ENCODE measurements at regions not wholly inside any gene's neighbourhood (a gene's known extent, or its start where the extent isn't known, plus 50 kb on each side); places are given as distances from the start of the nearest gene placed in this dataset.

DNA sequence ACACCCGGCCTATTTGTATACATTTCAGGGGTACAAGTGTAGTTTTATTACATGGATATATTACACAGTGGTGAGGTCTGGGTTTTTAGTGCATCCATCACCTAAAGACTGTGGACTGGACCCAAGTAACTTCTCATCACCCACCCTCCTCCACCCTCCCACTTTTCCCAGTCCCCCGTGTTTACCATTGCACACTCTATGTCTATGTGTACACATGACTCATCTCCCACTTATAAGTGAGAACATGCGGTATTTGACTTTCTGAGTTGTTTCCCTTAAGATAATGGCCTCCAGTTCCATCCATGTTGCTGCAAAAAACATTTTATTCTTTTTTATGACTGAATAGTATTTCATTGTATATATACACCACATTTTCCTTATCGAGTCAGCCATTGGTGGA lies 98.9 kb upstream of the WAC start:
- no peak overlapping the region for H2AFZ ChIP-seq (replicated peaks)
- no peaks in the 10 kb centered on the region for H3K79me2 ChIP-seq (ENCODE audit: low read depth)
- no peaks in the 10 kb centered on the region for H3F3A ChIP-seq (ENCODE audit: low read depth)
- no peak overlapping the region for H3K4me3 ChIP-seq
- no peaks in the 10 kb centered on the region for H3K27me3 ChIP-seq
- Mint-ChIP-seq H3K36me3 (no peaks in the 10 kb centered on the region), H3K9me3 (no peaks in the 10 kb centered on the region), H3K27ac (no peak overlapping the region), H3K4me1 (peaks cover 3% of the 10 kb centered on the region), H3K27me3 (ENCODE audit: insufficient read depth, low read depth) (no peaks in the 10 kb centered on the region), H3K4me3 (no peak overlapping the region)
- TF ChIP-seq, protein P1, sequence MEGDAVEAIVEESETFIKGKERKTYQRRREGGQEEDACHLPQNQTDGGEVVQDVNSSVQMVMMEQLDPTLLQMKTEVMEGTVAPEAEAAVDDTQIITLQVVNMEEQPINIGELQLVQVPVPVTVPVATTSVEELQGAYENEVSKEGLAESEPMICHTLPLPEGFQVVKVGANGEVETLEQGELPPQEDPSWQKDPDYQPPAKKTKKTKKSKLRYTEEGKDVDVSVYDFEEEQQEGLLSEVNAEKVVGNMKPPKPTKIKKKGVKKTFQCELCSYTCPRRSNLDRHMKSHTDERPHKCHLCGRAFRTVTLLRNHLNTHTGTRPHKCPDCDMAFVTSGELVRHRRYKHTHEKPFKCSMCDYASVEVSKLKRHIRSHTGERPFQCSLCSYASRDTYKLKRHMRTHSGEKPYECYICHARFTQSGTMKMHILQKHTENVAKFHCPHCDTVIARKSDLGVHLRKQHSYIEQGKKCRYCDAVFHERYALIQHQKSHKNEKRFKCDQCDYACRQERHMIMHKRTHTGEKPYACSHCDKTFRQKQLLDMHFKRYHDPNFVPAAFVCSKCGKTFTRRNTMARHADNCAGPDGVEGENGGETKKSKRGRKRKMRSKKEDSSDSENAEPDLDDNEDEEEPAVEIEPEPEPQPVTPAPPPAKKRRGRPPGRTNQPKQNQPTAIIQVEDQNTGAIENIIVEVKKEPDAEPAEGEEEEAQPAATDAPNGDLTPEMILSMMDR (IDR thresholded peaks at IDR 0.05): no peak
- no peak for TF ChIP-seq EZH2 (IDR thresholded peaks at IDR 0.05)
- no peak for TF ChIP-seq EZH2phosphoT487 (IDR thresholded peaks at IDR 0.05)
- no peak overlapping the region for H3K4me2 ChIP-seq
- H3K4me1 ChIP-seq: no peaks in the 10 kb centered on the region
- no peaks in the 10 kb centered on the region for H4K20me1 ChIP-seq (ENCODE audit: low read depth)
- no peaks in the 10 kb centered on the region for H3K9me3 ChIP-seq (ENCODE audit: low read depth)
- H3K36me3 ChIP-seq: no peaks in the 10 kb centered on the region
- H3K9ac ChIP-seq: no peak overlapping the region
- H3K27ac ChIP-seq: no peak overlapping the region
- DNase-seq (ENCODE audit: low spot score): no peak

DNA sequence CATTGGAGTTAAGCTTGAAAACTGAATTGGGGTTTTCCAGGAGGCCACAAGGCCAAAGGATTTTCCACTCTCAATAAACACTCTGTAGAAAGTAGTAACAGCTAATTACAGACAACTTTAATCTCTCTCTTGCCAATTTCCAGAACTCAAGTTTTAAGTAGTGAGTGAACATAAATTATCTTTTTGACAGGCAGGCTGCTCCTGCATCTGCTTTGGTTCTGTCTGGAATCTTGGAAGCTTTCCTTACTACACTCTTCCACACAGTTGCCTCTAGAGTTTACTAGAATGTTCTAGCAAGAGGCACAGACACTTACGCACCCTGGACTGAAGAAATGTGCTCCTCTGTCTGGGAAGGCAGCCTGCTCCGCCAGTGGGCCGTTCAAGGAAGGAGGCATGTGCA lies 90.5 kb upstream of the WAC start:
- no peak for DNase-seq (ENCODE audit: low spot score)
- Histone ChIP-seq H3K27ac (no peak overlapping the region), H3K4me2 (no peak overlapping the region), H2AFZ (replicated peaks) (no peak overlapping the region), H3K79me2 (ENCODE audit: low read depth) (no peaks in the 10 kb centered on the region), H3K9me3 (ENCODE audit: low read depth) (no peaks in the 10 kb centered on the region), H3K27me3 (no peaks in the 10 kb centered on the region), H3K36me3 (no peaks in the 10 kb centered on the region), H3K4me3 (no peak overlapping the region), H3K9ac (no peak overlapping the region), H3K4me1 (peaks cover 15% of the 10 kb centered on the region), H4K20me1 (ENCODE audit: low read depth) (no peaks in the 10 kb centered on the region), H3F3A (ENCODE audit: low read depth) (no peaks in the 10 kb centered on the region)
- Mint-ChIP-seq H3K27me3 (ENCODE audit: insufficient read depth, low read depth) (peaks cover 2% of the 10 kb centered on the region), H3K36me3 (no peaks in the 10 kb centered on the region), H3K27ac (no peak overlapping the region), H3K9me3 (no peaks in the 10 kb centered on the region), H3K4me3 (no peak overlapping the region), H3K4me1 (peaks cover 17% of the 10 kb centered on the region)
- no peak for TF ChIP-seq EZH2phosphoT487 (IDR thresholded peaks at IDR 0.05)
- TF ChIP-seq EZH2 (IDR thresholded peaks at IDR 0.05): no peak
- TF ChIP-seq, protein P1 (IDR thresholded peaks at IDR 0.05): no peak

DNA sequence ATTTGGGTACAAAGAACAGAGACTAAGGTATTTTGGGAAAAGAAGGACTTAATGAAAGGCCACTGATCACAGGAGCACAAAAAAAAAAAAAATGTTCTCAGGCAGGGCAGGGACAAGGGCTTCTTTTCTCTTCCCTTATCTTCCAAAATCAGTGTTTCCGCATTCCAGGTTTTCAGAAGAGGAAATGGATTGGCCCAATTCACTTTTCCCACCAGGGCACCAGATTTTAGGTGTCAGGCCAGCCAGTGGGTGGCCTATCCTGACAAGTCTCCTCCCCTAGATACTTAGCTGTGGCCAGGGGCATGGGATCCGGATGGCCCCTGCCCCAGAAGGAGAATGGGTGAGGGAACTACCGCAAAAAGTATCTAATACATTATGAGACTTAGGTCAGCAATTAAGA lies 88.9 kb upstream of the WAC start:
- peaks cover 15% of the 10 kb centered on the region for H3K4me1 ChIP-seq
- H3F3A ChIP-seq (ENCODE audit: low read depth): no peaks in the 10 kb centered on the region
- peak overlapping the region; percentile 60 for H3K27ac Mint-ChIP-seq
- H3K4me3 ChIP-seq: no peak overlapping the region
- no peaks in the 10 kb centered on the region for H3K27me3 ChIP-seq
- no peaks in the 10 kb centered on the region for H3K36me3 ChIP-seq
- H3K27me3 Mint-ChIP-seq (ENCODE audit: insufficient read depth, low read depth): peaks cover 2% of the 10 kb centered on the region
- no peak overlapping the region for H3K4me2 ChIP-seq
- H3K9me3 Mint-ChIP-seq: no peaks in the 10 kb centered on the region
- H3K4me1 Mint-ChIP-seq: peaks cover 17% of the 10 kb centered on the region
- peak; percentile 32 for DNase-seq (ENCODE audit: low spot score)
- no peaks in the 10 kb centered on the region for H3K79me2 ChIP-seq (ENCODE audit: low read depth)
- no peak overlapping the region for H3K27ac ChIP-seq
- H3K36me3 Mint-ChIP-seq: no peaks in the 10 kb centered on the region
- no peak overlapping the region for H3K4me3 Mint-ChIP-seq
- no peak overlapping the region for H2AFZ ChIP-seq (replicated peaks)
- H3K9me3 ChIP-seq (ENCODE audit: low read depth): no peaks in the 10 kb centered on the region
- no peaks in the 10 kb centered on the region for H4K20me1 ChIP-seq (ENCODE audit: low read depth)
- TF ChIP-seq EZH2 (IDR thresholded peaks at IDR 0.05): no peak
- H3K9ac ChIP-seq: no peak overlapping the region

DNA sequence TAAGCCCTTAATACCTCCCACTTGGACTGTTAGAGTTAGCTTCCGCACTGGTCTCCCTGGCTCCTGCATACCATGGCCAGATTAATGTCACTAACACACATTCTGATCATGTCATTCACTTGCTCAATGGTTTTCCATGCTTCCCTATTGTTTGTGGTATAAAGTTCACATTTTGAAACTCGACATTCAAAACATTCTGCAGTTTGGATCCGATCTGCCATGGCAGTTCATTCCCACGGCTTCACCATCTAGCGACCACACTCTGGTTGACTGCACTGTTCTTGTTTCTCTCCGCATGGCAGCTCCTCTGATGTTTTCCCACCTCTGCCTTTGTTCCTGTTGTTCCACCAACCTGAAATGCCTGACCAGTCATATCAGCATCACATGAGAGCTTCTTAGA lies 87.4 kb upstream of the WAC start:
- no peak overlapping the region for H2AFZ ChIP-seq (replicated peaks)
- H3K4me3 ChIP-seq: no peak overlapping the region
- peaks cover 15% of the 10 kb centered on the region for H3K4me1 ChIP-seq
- Mint-ChIP-seq H3K4me1 (peaks cover 19% of the 10 kb centered on the region), H3K4me3 (no peak overlapping the region), H3K9me3 (no peaks in the 10 kb centered on the region), H3K36me3 (no peaks in the 10 kb centered on the region), H3K27ac (peak overlapping the region; percentile 47), H3K27me3 (ENCODE audit: insufficient read depth, low read depth) (peaks cover 2% of the 10 kb centered on the region)
- no peaks in the 10 kb centered on the region for H4K20me1 ChIP-seq (ENCODE audit: low read depth)
- TF ChIP-seq EZH2phosphoT487 (IDR thresholded peaks at IDR 0.05) (no peak), EZH2 (IDR thresholded peaks at IDR 0.05) (no peak)
- TF ChIP-seq, protein P1 (IDR thresholded peaks at IDR 0.05): no peak
- DNase-seq (ENCODE audit: low spot score): peak; percentile 41
- H3K27ac ChIP-seq: no peak overlapping the region
- no peaks in the 10 kb centered on the region for H3F3A ChIP-seq (ENCODE audit: low read depth)
- no peak overlapping the region for H3K9ac ChIP-seq
- no peak overlapping the region for H3K4me2 ChIP-seq
- H3K79me2 ChIP-seq (ENCODE audit: low read depth): no peaks in the 10 kb centered on the region
- no peaks in the 10 kb centered on the region for H3K36me3 ChIP-seq
- no peaks in the 10 kb centered on the region for H3K9me3 ChIP-seq (ENCODE audit: low read depth)
- H3K27me3 ChIP-seq: no peaks in the 10 kb centered on the region

All from neural progenitor cell (in vitro differentiated cells).